ENCODE measurements at regions not wholly inside any gene's neighbourhood (a gene's known extent, or its start where the extent isn't known, plus 50 kb on each side); places are given as distances from the start of the nearest gene placed in this dataset.

- CTCF ChIA-PET = interaction anchor here (0.7 to 1.0 kb wide), 2 partner anchors 17 to 189 kb away, joined by 3 read pairs; no protein-coding TSS in a partner anchor
- POLR2A ChIA-PET (ENCODE audit: low non-redundant PET) = no interaction called here
- H3K27ac ChIP-seq = peak overlapping the region; percentile 42; the same call in 1 of the 2 replicates
- TF ChIP-seq, protein P1, sequence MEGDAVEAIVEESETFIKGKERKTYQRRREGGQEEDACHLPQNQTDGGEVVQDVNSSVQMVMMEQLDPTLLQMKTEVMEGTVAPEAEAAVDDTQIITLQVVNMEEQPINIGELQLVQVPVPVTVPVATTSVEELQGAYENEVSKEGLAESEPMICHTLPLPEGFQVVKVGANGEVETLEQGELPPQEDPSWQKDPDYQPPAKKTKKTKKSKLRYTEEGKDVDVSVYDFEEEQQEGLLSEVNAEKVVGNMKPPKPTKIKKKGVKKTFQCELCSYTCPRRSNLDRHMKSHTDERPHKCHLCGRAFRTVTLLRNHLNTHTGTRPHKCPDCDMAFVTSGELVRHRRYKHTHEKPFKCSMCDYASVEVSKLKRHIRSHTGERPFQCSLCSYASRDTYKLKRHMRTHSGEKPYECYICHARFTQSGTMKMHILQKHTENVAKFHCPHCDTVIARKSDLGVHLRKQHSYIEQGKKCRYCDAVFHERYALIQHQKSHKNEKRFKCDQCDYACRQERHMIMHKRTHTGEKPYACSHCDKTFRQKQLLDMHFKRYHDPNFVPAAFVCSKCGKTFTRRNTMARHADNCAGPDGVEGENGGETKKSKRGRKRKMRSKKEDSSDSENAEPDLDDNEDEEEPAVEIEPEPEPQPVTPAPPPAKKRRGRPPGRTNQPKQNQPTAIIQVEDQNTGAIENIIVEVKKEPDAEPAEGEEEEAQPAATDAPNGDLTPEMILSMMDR (conservative IDR thresholded peaks at IDR 0.05; ENCODE audit: low read depth) = no peak
- DNase-seq (ENCODE audit: low spot score) = no peak
Measured at GRCh38 chr9:88742905-88743304, 207.9 kb downstream of the NXNL2 start.

DNA sequence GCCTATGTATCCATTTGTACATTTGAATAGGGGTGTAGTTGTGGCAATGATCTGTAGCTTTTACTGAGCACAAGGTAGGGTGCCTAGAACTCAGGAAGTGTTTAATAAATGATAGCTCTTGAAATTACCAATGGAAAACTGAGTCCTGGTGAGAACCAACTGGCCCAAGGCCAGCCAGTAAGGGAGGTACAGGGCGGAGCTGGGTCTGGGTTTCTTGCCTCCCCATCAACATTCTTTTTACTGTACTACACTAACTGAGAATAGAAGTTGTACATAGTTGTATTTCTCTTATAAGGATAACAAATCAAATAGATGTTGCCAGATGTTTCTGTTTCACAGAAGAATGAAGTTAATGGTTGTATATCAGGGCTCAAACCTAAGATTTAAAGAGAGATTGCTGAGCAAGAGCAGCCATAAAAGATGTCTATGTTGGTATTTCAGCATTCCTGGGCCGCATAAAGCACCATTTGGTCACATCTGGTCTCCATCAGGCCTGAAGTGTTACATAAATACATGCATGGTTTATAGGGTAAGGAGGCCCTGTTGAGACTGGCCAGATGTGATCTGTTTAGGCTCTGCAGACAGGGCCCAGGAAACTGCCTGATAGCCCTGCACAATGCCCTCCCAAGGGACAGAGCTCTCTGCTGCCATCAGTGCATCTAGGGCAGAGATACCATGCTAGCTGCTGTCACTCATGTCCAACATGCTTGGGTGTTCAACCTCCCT is 210.5 kb downstream of the NXNL2 start:
- TF ChIP-seq, protein P1 (conservative IDR thresholded peaks at IDR 0.05; ENCODE audit: low read depth) = no peak
- no peak for DNase-seq (ENCODE audit: low spot score)
- POLR2A ChIA-PET (ENCODE audit: low non-redundant PET) = no interaction called here
- no peak overlapping the region for H3K27ac ChIP-seq
- CTCF ChIA-PET = interaction anchor here (1.0 kb wide), 1 partner anchor 256 kb away, joined by 3 read pairs; no protein-coding TSS in a partner anchor

DNA sequence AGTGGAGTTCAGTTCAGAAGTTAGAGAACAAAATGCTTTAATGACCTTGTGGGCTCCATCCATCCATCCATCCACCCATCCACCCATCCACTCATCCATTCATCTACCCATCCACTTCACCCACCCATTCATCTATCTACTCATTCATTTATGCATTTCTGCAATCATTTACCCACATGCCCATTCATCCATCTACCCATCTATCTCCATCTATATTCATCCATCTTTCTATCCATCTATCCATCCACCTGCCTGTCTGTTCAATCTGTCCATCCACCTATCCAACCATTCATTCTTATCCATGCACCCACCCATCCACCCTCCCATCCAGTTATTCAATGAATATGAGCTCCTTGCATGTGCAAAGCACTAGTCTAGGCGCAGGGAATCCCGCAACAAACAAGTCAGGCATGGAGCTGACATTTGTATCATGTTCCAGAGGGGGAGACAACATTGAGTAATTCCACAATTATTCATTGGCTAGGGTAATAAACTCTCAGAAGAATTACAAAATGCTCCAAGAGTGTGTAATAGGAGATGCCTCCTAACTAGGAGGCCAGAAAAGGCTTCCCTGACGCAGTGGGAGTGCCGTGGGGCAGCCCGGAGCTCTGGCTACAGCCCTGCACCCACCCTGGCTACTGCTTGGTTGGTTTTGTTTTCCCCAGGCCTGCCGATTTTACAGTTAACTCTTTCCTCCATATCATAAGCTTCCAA is 211.2 kb downstream of the NXNL2 start:
- no peak for DNase-seq (ENCODE audit: low spot score)
- H3K27ac ChIP-seq = peak overlapping the region; percentile 71
- TF ChIP-seq, protein P1 (conservative IDR thresholded peaks at IDR 0.05; ENCODE audit: low read depth) = no peak
- ChIA-PET POLR2A (ENCODE audit: low non-redundant PET) (no interaction called here), CTCF (interaction anchor here (1.0 kb wide), 1 partner anchor 255 kb away, joined by 3 read pairs; no protein-coding TSS in a partner anchor)

DNA sequence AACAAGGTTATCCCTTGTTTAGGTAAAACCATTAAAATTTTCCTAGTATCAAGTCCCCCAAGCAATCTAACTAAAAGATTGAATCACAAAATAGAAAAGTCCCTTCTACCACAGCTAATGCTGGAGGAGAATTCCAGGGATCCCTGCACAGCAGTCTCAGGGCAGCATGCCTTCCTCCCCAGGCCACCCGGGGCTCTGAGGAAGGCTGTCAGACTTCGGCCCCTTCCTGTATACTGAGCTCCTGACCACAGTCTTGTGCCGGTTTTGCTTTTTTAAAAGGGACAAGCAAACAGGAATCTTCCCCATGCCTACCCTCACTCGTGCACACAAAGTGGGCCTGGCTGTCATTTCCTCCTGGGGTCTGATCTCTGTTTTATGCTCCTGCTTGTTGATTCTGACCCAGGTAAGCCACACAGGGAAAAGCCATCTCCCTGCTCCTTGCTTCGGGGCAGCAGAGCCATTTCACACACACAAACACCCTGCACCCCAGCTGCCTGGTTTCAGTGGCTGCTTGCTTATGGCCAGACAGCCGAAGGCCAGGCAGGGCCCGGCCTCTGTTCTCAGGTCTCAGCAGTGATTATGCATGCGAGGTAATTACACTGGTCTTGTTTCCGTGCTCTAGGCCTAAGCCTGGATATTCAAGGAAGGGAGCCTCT is 211.9 kb downstream of the NXNL2 start:
- CTCF ChIA-PET = interaction anchor here (1.0 kb wide), 1 partner anchor 254 kb away, joined by 3 read pairs; no protein-coding TSS in a partner anchor
- TF ChIP-seq, protein P1 (conservative IDR thresholded peaks at IDR 0.05; ENCODE audit: low read depth) = no peak
- peak overlapping the region; percentile 71 for H3K27ac ChIP-seq
- no peak for DNase-seq (ENCODE audit: low spot score)
- POLR2A ChIA-PET (ENCODE audit: low non-redundant PET) = no interaction called here

DNA sequence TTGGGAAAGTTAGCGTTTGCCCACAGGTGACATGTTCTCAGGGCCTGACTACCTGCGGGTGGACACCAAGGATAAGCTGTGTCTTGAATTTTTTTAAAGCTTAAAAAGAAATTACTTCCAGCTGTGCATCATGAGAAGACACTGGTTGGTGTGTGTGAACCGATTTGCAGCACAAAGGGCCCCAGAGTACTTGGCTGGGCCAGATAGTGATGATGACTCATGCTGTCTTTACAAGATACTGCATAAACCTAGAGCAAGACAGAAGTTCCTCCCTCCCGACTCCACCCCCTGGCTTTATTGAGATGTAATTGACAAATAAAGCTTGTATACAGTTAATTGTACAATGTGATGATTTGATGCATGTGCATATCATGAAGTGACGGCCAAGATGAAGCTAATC is 212.8 kb downstream of the NXNL2 start:
- peak; percentile 82 for DNase-seq (ENCODE audit: low spot score)
- H3K27ac ChIP-seq = peak overlapping the region; percentile 71
- CTCF ChIA-PET = interaction anchor here (0.6 kb wide), 2 partner anchors 124 to 733 kb away, joined by 3 to 7 read pairs; no protein-coding TSS in a partner anchor

More for the DNA sequence above, 212.8 kb downstream of the NXNL2 start:
- TF ChIP-seq, protein P1 (conservative IDR thresholded peaks at IDR 0.05; ENCODE audit: low read depth) = no peak
- POLR2A ChIA-PET (ENCODE audit: low non-redundant PET) = no interaction called here

Measured in RWPE1 (cell line).